Hematopoietic multipotent progenitor cell treated with erythropoietin and hydrocortisone succinate and interleukin-3 and kit ligand, for 17 days (in vitro differentiated cells): ENCODE measurements at regions not wholly inside any gene's neighbourhood (a gene's known extent, or its start where the extent isn't known, plus 50 kb on each side); places are given as distances from the start of the nearest gene placed in this dataset.
"Not testable (repeated sequence)": the region's sequence is repeated elsewhere in the genome, so short reads cannot be mapped to it uniquely, and the experiment has no call there.

ENCODE experiments used
- DNase-seq: peaks from one replicate; pipeline ENCODE4 v3.0.0-alpha.2; 2015; ENCODE audit warnings: low spot score

DNA sequence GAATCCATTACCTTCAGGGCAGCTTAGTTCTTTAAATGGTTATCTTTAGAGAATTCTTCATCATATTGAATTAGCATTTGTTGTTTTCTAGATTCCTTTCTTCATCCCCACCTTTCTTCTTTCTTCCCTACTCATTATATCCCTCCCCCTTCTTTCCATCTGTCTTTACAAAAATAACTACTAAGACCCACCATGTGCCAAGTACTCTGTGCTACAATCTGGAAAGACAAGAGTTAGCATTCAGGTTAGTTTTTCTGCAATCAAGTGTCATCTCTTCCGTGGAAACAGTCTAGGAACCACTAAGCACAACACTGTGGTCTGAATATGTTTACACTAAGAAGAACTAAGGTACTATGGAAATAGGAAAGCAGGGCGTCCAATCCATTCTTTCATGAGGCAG, 897.4 kb upstream of the TENM4 start:
- no peak for DNase-seq

- no peak for DNase-seq
These were observed 890.9 kb upstream of the TENM4 start for GRCh38 chr11:80331694-80332093.

- no peak for DNase-seq
These were observed 889.4 kb upstream of the TENM4 start for GRCh38 chr11:80330264-80330663.

- no peak for DNase-seq
These were observed 887.9 kb upstream of the TENM4 start for GRCh38 chr11:80328774-80329173.

- DNase-seq = no peak
These were observed 887.3 kb upstream of the TENM4 start for GRCh38 chr11:80327956-80328614.

- no peak for DNase-seq
These were observed 881.0 kb upstream of the TENM4 start for GRCh38 chr11:80321786-80322185.

GRCh38 chr11:80320765-80321164, 879.9 kb upstream of the TENM4 start:
- no peak for DNase-seq

DNA sequence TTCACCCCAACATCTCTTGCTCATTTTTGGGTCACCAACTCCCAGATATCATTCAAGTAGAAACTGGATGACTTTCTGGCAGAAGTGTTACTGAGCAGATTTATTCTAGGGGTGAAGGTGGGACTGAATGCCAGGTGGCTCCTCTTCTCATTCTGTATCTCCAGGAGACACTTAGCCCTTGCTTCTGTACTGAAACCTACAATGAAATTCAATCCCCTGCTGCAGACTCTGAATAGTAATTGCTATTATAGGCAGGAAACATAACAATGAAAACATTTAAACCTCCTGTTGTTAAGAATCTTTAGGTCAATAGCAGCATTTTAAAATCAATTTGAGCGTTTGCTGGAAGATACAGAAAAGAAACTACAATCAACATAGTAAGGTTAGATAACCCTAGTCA, 879.4 kb upstream of the TENM4 start:
- DNase-seq = no peak

DNA sequence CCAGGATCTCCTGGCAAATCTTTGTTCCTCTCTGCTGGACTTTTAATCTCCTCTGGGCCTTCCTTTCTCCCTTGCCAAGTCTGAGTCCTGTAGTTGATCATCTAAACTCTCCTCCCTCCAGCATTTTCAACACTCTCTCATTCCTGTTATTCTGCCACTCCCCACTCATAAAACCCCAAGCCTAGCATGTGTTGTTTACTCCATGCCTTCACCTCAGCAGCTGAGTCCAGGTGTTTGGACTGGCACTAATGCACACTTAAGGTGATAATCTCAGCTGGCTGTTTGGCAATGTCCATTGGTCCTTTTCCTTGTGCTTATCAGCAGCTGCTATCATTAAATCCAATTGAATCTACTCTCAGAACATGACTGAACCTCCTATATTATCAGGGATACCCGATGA, 876.8 kb upstream of the TENM4 start:
- no peak for DNase-seq

DNA sequence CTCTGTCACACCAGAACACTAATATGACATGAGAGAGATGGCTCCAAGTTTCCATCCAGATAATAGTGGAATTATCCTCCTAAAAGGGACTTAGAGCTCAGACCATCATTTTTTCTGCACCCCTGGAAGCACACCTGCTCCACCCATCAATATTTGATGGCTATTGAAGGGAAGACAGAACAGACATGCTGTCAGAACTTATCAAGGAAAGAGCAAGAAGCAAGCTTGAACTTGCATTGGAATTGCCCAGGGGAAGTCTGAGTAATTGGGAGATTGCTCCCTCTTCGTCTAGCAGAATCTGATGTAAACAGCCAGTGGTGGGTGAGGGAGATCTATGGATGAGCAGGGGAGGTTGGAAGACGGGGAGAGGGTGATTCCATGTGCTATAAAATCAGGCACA, 874.4 kb upstream of the TENM4 start:
- no peak for DNase-seq

- no peak for DNase-seq
These were observed 868.5 kb upstream of the TENM4 start for GRCh38 chr11:80309301-80309700.

DNA sequence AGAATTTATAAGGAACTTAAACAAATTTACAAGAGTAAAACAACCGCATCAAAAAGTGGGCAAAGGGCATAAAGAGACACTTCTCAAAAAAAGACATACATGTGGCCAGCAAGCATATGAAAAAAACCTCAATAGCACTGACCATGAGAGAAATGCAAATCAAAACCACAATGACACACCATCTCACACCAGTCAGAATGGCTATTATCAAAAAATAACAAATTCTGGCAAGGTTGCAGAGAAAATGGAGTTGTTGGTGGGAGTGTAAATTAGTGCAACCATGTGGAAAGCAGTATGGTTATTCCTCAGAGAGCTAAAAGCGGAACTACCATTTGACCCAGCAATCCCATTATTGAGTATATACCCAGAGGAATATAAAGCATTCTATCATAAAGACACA, 866.8 kb upstream of the TENM4 start:
- DNase-seq = no peak

DNA sequence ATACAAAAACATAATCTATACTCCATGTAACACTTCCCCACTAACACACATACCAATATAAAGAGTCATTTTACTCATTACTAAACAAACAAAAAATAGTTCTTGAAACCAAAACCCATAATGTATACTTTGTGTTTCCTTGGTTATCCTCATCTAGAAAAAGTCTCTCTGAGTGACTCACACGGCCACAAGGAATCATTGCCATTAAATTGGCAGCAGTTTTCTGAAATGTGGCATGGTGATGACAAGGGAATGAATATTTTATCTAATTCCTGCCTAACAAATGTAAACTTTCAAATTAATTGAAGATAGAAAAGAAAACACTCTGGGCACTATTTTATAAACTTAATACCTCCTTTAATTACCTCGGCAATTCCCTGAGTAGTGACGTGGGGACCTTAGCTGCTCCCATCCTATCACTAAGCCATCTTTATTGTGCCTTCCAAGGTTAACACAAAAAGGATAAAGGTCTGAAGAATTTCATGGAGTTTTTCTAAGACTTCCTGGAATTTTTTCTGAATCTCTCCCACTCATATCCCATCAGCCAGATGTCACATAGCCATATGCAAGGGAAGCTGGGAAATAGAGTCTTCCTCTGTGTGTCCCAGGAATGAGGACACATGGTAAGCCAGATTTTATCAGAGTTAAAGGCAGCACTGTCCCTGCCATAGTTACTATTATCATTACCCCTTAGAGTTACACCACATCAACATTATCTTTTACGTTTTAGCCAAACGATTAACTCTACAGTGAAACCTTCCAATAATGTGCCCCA, 857.2 kb upstream of the TENM4 start:
- no peak for DNase-seq

GRCh38 chr11:80293293-80293692, 852.5 kb upstream of the TENM4 start:
- DNase-seq = no peak

DNA sequence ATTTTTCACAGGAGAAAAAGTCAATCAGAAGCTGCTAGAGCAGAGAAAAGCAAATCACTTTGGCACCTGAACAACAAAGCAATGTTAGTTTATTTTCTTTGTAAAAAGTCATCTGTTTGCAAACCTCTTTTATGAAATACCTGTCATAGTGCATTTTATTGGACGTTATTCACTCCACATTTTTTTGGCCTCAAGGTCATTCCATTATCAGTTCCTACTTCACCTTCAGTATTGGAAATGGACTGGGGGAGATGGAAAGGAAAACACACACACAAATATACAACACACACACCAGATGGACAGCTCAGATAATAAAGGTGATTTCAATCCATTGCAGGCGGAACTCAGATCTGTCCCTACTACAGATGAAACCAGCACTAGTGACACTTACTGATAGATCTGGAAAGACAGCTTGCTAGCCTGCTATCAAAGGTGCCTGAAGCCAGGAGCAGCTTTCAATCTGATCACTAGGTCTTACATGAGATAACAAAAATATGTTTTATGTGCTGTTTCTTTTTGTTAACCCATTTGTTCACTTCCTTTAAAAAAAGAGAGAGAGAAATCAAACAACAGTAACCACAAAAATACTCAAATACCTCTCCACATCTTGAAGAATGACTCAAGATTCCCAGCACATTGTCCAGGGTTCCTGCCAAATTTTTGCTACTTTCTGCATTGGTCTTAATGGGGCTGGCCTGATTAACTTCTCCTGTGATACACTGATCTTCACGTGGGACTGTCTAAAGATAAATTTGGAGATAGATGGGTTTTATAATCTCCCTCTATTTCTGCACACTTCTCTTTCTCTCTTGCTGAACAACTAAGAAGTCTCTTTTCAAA, 844.3 kb upstream of the TENM4 start:
- no peak for DNase-seq

DNA sequence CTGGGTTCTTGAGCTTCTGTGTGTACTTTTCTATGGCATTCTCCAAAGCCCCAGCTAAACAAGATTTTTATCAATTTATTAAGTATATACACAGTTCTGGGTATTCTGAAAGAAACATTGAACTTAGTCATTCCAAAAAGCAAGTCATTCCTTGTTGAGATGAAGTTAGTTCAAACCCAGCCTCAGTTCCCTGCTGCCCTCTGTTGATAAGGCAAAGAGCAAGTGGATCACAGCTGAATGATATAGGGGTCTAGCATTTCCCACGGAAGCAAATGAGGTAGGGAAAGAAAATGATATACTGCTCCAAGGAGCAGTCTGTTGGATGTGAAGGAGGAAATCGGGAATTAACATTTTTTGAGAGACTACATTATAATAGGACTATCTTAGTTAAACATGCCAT, 841.8 kb upstream of the TENM4 start:
- no peak for DNase-seq

GRCh38 chr11:80281194-80281593, 840.4 kb upstream of the TENM4 start:
- no peak for DNase-seq

DNA sequence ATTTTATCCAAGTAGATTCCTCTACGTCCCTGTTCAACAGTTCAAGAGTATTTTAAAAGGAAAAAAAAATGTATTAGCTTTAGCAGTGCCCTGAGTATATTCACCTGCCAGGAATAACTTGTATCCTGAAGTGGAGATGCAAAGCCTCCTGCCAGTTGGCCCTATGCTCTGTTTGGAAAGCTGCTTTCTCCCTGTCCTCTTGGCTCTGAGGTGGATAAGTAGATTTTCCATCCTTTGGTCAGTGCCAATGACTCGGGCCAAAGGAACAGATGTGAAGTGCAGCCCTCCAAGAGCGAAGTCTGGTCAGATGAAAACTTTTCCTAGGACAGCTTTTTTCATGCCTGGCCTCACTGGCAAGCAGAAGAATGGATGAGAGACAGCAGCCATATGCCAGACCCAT, 839.9 kb upstream of the TENM4 start:
- no peak for DNase-seq

- DNase-seq = no peak
These were observed 820.9 kb upstream of the TENM4 start for GRCh38 chr11:80261776-80262175.

GRCh38 chr11:80257319-80258015, 816.6 kb upstream of the TENM4 start:
- not testable (repeated sequence) for DNase-seq

- no peak for DNase-seq
These were observed 814.2 kb upstream of the TENM4 start for GRCh38 chr11:80255021-80255420.

DNA sequence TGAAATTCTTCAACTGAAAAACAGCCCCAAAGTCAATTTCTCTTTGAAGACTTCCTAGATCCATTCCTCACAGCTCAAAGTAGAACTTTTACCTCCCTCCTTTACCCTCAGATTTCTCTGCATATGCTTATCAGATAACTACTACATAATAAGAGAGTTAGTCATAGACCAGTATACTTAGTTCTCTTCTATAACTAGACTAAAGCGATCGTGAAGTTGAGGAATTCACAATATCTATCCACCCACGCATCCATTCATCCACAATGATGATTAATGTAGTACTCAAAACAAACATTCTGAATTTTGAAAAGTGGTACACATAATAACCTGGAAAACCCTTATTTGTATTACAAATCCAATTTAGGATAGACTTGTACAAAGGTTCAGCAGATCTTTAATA, 800.9 kb upstream of the TENM4 start:
- no peak for DNase-seq
